ENCODE measurements at regions not wholly inside any gene's neighbourhood (a gene's known extent, or its start where the extent isn't known, plus 50 kb on each side); places are given as distances from the start of the nearest gene placed in this dataset.
"Not testable (repeated sequence)": the region's sequence is repeated elsewhere in the genome, so short reads cannot be mapped to it uniquely, and the experiment has no call there.

GRCh38 chr1:87973896-87974295 is 645.2 kb downstream of the LMO4 start:
- in situ Hi-C loops (cut with MboI; ENCODE audit: low sequenced_read_pairs): loop anchor here (25.0 kb wide), 2 partner anchors 687 to 837 kb away; no protein-coding TSS in a partner anchor

DNA sequence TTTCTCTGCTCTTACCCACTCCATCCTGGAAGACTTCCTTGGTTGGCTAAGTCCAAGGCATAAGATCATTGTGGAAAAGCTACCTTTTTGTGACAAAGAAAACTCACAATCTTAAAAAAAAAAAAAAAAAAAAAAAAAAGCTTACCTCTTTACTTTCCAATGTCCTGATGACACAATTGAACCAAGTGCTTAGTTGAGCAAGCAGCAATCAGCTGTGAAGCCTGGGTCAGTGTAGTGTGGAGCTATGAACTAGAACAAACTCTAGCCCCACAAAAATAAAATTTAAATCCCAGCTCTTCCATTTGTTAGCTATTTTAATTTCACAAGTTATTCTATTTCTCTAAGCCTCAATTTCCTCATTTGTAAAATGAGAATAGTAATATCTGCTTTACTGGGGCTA is 647.6 kb downstream of the LMO4 start:
- in situ Hi-C loops (cut with MboI; ENCODE audit: low sequenced_read_pairs): no loop called here

DNA sequence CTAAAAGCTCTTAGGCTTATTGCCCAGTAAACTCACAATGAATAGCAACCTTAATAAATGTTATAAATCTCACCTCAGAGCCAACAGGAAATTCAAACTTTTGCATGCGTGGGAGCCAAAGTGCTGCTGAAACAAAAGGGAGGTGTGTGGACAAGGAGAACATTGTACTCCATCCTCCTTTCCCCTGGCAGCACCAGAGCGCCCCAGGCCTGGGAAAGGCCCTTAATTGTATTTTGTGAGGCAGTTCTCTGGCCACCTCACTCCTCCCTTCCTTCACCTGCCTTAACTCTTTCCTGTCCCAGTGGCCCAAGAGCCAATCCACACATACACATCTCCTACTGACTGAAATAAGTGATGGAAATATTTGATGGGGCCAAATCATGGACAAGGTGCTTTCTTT is 648.5 kb downstream of the LMO4 start:
- in situ Hi-C loops (cut with MboI; ENCODE audit: low sequenced_read_pairs): no loop called here

DNA sequence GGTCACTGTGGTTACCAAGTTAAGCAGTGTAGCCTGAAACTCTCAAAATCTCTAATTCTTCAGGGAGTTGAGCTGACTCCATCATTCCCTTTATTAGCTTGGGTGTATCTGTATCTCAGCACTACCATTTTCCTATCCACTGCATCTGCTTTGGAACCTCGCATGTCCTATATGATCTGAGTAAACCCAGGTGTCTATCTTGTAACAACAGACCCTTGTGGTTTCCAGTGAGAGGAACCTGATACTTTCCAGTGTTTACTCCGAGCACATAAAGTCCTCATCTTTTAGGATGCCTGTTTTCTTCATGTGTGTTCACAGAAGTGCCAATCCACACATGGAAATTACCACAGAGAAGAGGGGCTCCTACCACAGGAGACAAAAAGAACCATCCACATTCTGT is 650.4 kb downstream of the LMO4 start:
- in situ Hi-C loops (cut with MboI; ENCODE audit: low sequenced_read_pairs): no loop called here

DNA sequence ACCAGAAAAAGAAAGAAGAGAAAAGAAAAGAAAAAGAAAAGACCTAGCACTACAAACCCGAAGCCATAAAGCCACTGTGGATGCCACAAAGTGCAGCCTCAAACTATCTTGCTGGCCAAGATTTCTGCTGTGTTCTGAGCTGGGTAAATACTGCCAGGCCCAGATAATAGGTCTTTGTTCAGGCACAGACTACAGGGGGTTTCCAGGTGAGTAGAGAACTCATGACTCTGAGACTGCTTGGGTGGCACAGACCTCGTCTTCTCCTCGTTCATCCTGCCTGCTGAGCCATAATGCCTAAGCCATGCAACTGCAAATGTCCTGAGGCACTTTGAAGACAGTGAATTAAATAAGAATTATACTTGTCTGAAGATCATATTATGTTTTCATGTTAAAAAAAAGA is 651.8 kb downstream of the LMO4 start:
- in situ Hi-C loops (cut with MboI; ENCODE audit: low sequenced_read_pairs): no loop called here

DNA sequence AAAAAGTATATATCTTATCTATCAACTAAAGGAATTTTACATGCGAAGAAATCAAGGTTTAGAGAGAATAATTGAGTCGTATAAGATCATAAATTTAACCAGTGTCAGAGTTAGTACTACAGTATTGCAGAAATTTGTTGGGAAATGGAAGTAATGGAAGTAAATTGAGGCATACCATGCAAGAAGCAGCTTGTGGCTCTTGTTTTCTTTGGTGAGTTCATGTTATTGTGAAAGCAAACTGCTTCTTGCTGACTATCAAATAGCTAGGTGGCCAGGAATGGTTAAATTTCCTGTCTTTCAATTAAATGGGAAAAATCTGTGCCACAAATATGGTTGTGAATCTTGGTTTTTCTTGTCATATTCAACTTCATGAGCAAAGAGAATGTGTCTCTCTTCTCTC is 652.7 kb downstream of the LMO4 start:
- in situ Hi-C loops (cut with MboI; ENCODE audit: low sequenced_read_pairs): no loop called here

GRCh38 chr1:87981810-87982209 is 653.1 kb downstream of the LMO4 start:
- in situ Hi-C loops (cut with MboI; ENCODE audit: low sequenced_read_pairs): no loop called here

GRCh38 chr1:87983841-87984240 is 655.2 kb downstream of the LMO4 start:
- in situ Hi-C loops (cut with MboI; ENCODE audit: low sequenced_read_pairs): no loop called here

DNA sequence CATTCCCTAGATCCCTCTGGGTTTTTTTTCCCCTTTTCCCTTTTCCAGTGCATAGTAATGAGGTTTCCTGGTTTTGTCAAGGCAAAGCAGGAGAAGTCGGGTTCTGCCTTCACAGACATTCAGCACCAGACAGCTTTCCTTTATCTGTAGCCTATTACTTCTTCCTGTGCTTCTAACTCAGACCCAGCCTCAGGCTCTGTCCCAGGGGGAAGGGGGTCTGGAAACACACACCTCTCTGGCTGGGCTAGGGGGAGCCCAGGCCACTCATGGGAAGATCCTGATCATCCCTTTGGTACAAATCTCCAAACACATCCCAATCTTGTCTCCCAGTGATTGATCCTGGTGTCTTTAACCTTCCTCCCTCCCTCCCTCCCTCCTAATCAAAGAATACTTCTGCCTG is 656.4 kb downstream of the LMO4 start:
- in situ Hi-C loops (cut with MboI; ENCODE audit: low sequenced_read_pairs): no loop called here

- in situ Hi-C loops (cut with MboI; ENCODE audit: low sequenced_read_pairs): no loop called here
These were observed 657.6 kb downstream of the LMO4 start for GRCh38 chr1:87986130-87986866.

DNA sequence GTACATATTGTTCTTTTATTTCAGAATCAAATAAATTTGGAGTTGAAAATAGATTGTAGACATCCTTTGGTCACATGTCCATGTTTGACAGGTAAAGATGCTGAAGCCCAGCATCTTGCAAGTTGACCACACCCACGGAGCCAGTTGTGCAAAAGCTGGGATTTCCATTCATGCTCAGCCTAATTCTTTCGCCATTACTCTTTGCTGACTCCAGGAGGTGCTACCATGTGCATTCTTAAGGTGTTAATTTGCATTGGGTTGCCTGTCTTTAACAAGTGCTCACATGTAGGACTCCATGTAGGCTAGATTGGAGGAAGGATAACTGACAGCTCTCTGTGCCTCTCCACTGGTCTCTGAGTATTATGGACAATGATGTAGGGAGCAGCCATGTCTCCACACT is 660.7 kb downstream of the LMO4 start:
- in situ Hi-C loops (cut with MboI; ENCODE audit: low sequenced_read_pairs): no loop called here

GRCh38 chr1:87992536-87992935 is 663.9 kb downstream of the LMO4 start:
- in situ Hi-C loops (cut with MboI; ENCODE audit: low sequenced_read_pairs): not testable (repeated sequence)

DNA sequence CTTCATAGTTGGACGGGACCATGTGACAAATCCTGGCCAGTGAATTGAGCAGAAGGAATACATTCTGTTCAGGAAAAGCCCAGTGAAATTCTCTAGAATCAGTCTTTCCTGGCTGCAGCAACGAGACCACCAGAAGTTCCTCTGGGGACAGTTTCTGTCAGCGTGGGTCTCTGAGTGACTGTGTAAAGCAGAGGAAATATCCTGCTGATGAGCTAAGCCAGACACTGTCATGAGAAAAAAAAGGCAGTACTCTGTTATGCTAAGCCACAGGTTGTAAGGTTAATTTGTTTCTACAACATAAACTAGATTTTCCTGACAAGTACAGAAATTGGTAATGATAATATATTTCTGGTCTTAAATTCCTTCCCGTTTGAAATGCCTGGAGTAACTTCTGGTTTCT is 664.4 kb downstream of the LMO4 start:
- in situ Hi-C loops (cut with MboI; ENCODE audit: low sequenced_read_pairs): no loop called here

- in situ Hi-C loops (cut with MboI; ENCODE audit: low sequenced_read_pairs): no loop called here
These were observed 671.2 kb downstream of the LMO4 start for GRCh38 chr1:87999852-88000251.

GRCh38 chr1:88001460-88001859 is 672.8 kb downstream of the LMO4 start:
- in situ Hi-C loops (cut with MboI; ENCODE audit: low sequenced_read_pairs): no loop called here

GRCh38 chr1:88003255-88003654 is 674.6 kb downstream of the LMO4 start:
- in situ Hi-C loops (cut with MboI; ENCODE audit: low sequenced_read_pairs): no loop called here

- in situ Hi-C loops (cut with MboI; ENCODE audit: low sequenced_read_pairs): no loop called here
These were observed 674.2 kb upstream of the PKN2 start for GRCh38 chr1:88009916-88010315.

DNA sequence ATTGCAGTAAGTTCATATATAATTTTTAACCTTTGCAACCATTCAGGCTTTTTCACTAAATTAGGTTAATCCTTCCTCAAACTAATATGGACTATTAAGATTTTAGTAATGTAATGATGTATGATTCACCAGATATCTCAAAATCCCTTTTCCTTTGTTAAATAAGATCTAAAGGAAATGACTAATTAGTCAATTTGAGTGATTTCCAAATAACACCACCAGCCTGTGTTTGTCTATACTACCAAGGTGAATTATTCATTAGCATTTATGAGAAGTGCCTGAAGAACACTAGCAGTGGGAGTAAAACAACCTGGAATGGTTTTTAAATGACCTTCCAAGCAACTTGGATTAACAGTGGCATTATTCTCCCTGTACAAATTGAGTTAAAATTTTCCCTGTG is 670.6 kb upstream of the PKN2 start:
- in situ Hi-C loops (cut with MboI; ENCODE audit: low sequenced_read_pairs): no loop called here

- in situ Hi-C loops (cut with MboI; ENCODE audit: low sequenced_read_pairs): no loop called here
These were observed 669.9 kb upstream of the PKN2 start for GRCh38 chr1:88014131-88014530.

- in situ Hi-C loops (cut with MboI; ENCODE audit: low sequenced_read_pairs): no loop called here
These were observed 667.1 kb upstream of the PKN2 start for GRCh38 chr1:88016947-88017346.

- in situ Hi-C loops (cut with MboI; ENCODE audit: low sequenced_read_pairs): no loop called here
These were observed 662.5 kb upstream of the PKN2 start for GRCh38 chr1:88021529-88021928.

DNA sequence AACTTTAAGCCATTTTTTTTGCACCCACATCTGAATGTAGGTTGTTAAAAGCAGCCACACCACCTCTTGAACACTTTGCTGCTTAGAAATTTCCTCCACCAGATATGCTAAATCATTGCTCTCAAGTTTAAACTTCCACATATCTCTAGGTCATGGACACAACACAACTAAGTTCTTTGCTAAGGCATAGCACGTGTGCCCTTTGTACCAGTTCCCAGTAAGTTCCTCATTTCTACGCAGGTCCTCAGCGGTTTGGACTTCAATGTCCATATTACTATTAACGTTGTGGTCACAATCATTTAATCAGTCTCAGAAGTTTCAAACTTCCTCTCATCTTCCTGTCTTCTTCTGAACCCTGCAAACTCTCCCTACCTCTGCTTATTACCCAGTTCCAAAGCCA is 661.6 kb upstream of the PKN2 start:
- in situ Hi-C loops (cut with MboI; ENCODE audit: low sequenced_read_pairs): no loop called here

DNA sequence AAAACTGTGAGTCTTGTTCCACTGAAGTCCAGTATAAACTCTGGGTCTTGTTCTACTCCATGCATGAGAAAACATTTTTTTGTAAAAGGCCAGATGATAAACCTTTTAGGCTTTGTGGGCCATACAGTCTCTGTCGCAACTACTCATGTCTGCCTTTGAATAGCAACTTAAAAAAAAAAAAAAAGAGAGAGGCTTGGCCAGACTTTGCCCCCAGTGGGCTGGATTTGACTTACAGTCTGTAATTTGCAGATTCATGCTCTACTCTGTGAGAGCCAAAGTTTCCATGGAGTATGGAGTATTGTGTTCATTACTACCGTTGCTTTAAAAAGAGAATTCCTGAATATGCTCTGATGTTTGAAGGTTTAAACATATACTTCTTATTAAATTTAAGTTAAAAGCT is 654.9 kb upstream of the PKN2 start:
- in situ Hi-C loops (cut with MboI; ENCODE audit: low sequenced_read_pairs): no loop called here

Measured in HL-60/S4 (cell line).